Ectodermal cell (in vitro differentiated cells): ENCODE measurements at regions not wholly inside any gene's neighbourhood (a gene's known extent, or its start where the extent isn't known, plus 50 kb on each side); places are given as distances from the start of the nearest gene placed in this dataset.

Experiments
- H3K27ac ChIP-seq: 2 replicates; pipeline ENCODE4 v1.7.0; 2013; ENCODE audit warnings: mild to moderate bottlenecking, low read depth, low read length; ENCODE audit not compliant: insufficient read depth, poor library complexity, severe bottlenecking
- H3K27me3 ChIP-seq: 2 replicates; pipeline ENCODE4 v1.7.0; 2013; ENCODE audit warnings: mild to moderate bottlenecking, low read length; ENCODE audit not compliant: insufficient read depth, control insufficient read depth, poor library complexity, severe bottlenecking
- H3K36me3 ChIP-seq: one replicate; pipeline ENCODE4 v1.7.0; 2013; ENCODE audit warnings: low read length; ENCODE audit not compliant: control insufficient read depth, insufficient read depth
- H3K4me1 ChIP-seq: one replicate; pipeline ENCODE4 v1.7.0; 2013; ENCODE audit warnings: low read length; ENCODE audit not compliant: control insufficient read depth, insufficient read depth
- H3K4me3 ChIP-seq: 2 replicates; pipeline ENCODE4 v1.7.0; 2013; ENCODE audit warnings: low read depth, low read length, control low read depth; ENCODE audit not compliant: insufficient read depth
- H3K9me3 ChIP-seq: 2 replicates; pipeline ENCODE4 v1.7.0; 2013; ENCODE audit warnings: mild to moderate bottlenecking, low read length, moderate library complexity; ENCODE audit not compliant: control insufficient read depth
- WGBS, 2 experiments: methylation state at CpG; one replicate each; pipeline ENCODE4 v1.1.7; 2013; ENCODE audit warnings: missing lambda C conversion rate in 2 of 2; 5-methylcytosine and 5-hydroxymethylcytosine counted together

GRCh38 chr13:53501387-53501786, 472.8 kb downstream of the OLFM4 start:
- no peak overlapping the region for H3K27ac ChIP-seq
- H3K27me3 ChIP-seq = no peaks in the 10 kb centered on the region
- H3K4me1 ChIP-seq = no peaks in the 10 kb centered on the region
- no peaks in the 10 kb centered on the region for H3K36me3 ChIP-seq
- H3K4me3 ChIP-seq = no peak overlapping the region
- no peaks in the 10 kb centered on the region for H3K9me3 ChIP-seq

GRCh38 chr13:53507741-53508140, 479.1 kb downstream of the OLFM4 start:
- H3K27me3 ChIP-seq = no peaks in the 10 kb centered on the region
- WGBS, 2 experiments = 60 to 70% methylated on average over 4 of the region's 4 CpGs
- no peak overlapping the region for H3K4me3 ChIP-seq
- no peak overlapping the region for H3K27ac ChIP-seq
- H3K36me3 ChIP-seq = no peaks in the 10 kb centered on the region
- no peaks in the 10 kb centered on the region for H3K9me3 ChIP-seq
- H3K4me1 ChIP-seq = peaks cover under 1% of the 10 kb centered on the region

GRCh38 chr13:53512635-53513034, 484.0 kb downstream of the OLFM4 start:
- Histone ChIP-seq H3K27me3 (no peaks in the 10 kb centered on the region), H3K4me3 (no peak overlapping the region), H3K27ac (no peak overlapping the region), H3K9me3 (no peaks in the 10 kb centered on the region), H3K4me1 (peaks cover 8% of the 10 kb centered on the region), H3K36me3 (no peaks in the 10 kb centered on the region)
- 89 to 95% methylated on average over 1 of the region's 1 CpG for WGBS, 2 experiments

DNA sequence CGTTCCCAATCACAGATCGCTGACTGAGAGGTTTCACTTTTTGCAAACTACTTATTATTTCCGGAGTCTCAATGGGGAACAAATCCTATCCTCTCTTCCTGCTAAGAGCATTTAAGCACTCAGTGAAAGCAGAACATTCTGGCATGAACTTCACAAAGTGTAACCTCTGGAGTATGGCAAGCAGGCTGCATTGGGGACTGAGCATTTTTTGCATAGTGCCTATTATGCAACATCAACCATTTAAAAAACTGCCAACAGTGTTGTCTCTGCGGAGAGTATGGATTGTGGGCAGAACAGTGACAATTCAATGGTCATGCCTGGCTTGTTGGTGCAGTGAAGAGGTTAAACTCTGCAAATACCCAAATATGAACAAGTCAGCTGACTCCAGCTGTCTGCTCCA, 484.6 kb downstream of the OLFM4 start:
- no peak overlapping the region for H3K27ac ChIP-seq
- no peaks in the 10 kb centered on the region for H3K36me3 ChIP-seq
- peaks cover 8% of the 10 kb centered on the region for H3K4me1 ChIP-seq
- H3K4me3 ChIP-seq = no peak overlapping the region
- no peaks in the 10 kb centered on the region for H3K27me3 ChIP-seq
- 84 to 87% methylated on average over 4 of the region's 4 CpGs for WGBS, 2 experiments
- no peaks in the 10 kb centered on the region for H3K9me3 ChIP-seq

DNA sequence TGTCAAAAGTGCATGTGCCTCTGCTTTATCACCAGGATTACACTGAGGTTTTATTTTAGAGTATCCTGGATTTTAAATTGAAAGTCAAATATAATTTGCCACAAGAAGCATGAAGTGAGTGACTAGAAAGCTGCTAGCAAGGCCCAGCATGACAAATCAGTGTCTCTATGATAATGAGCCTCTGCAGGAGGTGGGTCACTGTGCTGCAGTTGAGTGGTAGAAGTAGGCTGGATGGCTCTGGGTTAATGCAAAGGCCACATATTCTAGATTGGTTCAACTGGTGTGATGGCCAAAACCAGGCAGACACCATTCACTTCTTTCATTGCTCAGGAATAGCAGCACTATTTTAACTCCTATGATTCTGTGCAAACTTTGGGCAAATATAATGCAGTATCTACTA, 491.5 kb downstream of the OLFM4 start:
- Histone ChIP-seq H3K36me3 (no peaks in the 10 kb centered on the region), H3K27ac (no peak overlapping the region), H3K4me3 (no peak overlapping the region), H3K27me3 (no peaks in the 10 kb centered on the region), H3K9me3 (no peaks in the 10 kb centered on the region), H3K4me1 (no peaks in the 10 kb centered on the region)

GRCh38 chr13:53522034-53522433, 493.4 kb downstream of the OLFM4 start:
- Histone ChIP-seq H3K27me3 (no peaks in the 10 kb centered on the region), H3K9me3 (no peaks in the 10 kb centered on the region), H3K27ac (no peak overlapping the region), H3K4me3 (no peak overlapping the region), H3K36me3 (no peaks in the 10 kb centered on the region), H3K4me1 (no peaks in the 10 kb centered on the region)

- 86 to 93% methylated on average over 1 of the region's 1 CpG for WGBS, 2 experiments
- no peaks in the 10 kb centered on the region for H3K36me3 ChIP-seq
- peaks cover 4% of the 10 kb centered on the region for H3K4me1 ChIP-seq
- H3K4me3 ChIP-seq = no peak overlapping the region
- no peaks in the 10 kb centered on the region for H3K27me3 ChIP-seq
- H3K27ac ChIP-seq = no peak overlapping the region
- H3K9me3 ChIP-seq = no peaks in the 10 kb centered on the region
Measured at GRCh38 chr13:53537586-53537985, 509.0 kb downstream of the OLFM4 start.

- H3K9me3 ChIP-seq = no peaks in the 10 kb centered on the region
- H3K27me3 ChIP-seq = no peaks in the 10 kb centered on the region
- H3K27ac ChIP-seq = no peak overlapping the region
- 94 to 100% methylated on average over 1 of the region's 1 CpG for WGBS, 2 experiments
- no peaks in the 10 kb centered on the region for H3K36me3 ChIP-seq
- H3K4me1 ChIP-seq = no peaks in the 10 kb centered on the region
- no peak overlapping the region for H3K4me3 ChIP-seq
Measured at GRCh38 chr13:53545340-53545941, 516.8 kb downstream of the OLFM4 start.

- H3K36me3 ChIP-seq = no peaks in the 10 kb centered on the region
- WGBS, 2 experiments = 83 to 100% methylated on average over 1 of the region's 1 CpG
- no peaks in the 10 kb centered on the region for H3K9me3 ChIP-seq
- no peak overlapping the region for H3K4me3 ChIP-seq
- no peaks in the 10 kb centered on the region for H3K27me3 ChIP-seq
- H3K27ac ChIP-seq = no peak overlapping the region
- no peaks in the 10 kb centered on the region for H3K4me1 ChIP-seq
Measured at GRCh38 chr13:53560556-53560955, 531.9 kb downstream of the OLFM4 start.

DNA sequence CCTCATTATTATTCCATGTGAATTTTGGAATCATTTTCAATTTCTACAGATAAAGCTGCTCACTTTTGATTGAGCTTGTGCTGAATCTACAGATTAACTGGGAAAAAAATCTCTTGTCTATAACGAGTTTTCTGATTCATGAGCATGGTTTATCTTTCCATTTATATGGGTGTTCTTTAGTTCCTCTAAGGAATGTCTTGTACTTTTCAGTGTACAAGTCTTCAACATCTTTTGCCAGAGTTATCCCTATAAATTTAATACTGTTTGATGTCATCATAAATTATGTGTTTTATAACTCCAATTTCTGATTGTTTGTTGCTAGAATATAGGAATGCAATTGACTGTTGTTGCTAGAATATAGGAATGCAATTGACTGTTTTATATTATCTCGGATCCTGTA, 533.8 kb downstream of the OLFM4 start:
- no peaks in the 10 kb centered on the region for H3K4me1 ChIP-seq
- H3K4me3 ChIP-seq = no peak overlapping the region
- H3K27ac ChIP-seq = no peak overlapping the region
- WGBS, 2 experiments = 87% methylated on average over 2 of the region's 2 CpGs; no CpG with 5 or more reads in 1 of the 2 experiments
- no peaks in the 10 kb centered on the region for H3K36me3 ChIP-seq
- no peaks in the 10 kb centered on the region for H3K9me3 ChIP-seq
- no peaks in the 10 kb centered on the region for H3K27me3 ChIP-seq

- WGBS, 2 experiments = 92 to 100% methylated on average over 1 of the region's 1 CpG
- no peak overlapping the region for H3K27ac ChIP-seq
Measured at GRCh38 chr13:53568491-53568890, 539.9 kb downstream of the OLFM4 start.

More at GRCh38 chr13:53568491-53568890, 539.9 kb downstream of the OLFM4 start:
- no peaks in the 10 kb centered on the region for H3K36me3 ChIP-seq
- no peaks in the 10 kb centered on the region for H3K4me1 ChIP-seq
- H3K27me3 ChIP-seq = no peaks in the 10 kb centered on the region
- H3K9me3 ChIP-seq = no peaks in the 10 kb centered on the region
- H3K4me3 ChIP-seq = no peak overlapping the region
